ENCODE measurements at regions not wholly inside any gene's neighbourhood (a gene's known extent, or its start where the extent isn't known, plus 50 kb on each side); places are given as distances from the start of the nearest gene placed in this dataset.

DNA sequence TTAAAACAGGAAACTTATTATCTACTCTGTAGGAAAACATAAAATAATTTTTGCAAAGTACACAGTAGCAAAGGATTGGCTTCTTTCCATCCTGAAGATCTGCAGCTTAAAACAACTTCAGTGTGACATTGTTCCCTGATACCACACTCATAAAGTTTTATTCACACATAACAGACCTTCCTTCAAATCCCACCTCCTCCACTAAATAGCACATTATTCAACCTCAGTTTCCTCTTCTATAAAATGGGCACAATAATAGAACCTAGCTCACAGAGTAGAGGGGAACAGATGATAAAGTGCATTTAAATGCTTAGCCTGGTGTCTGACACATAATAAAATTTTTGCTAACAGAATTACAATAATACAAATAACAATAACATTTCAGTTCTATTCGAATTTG, 250.4 kb upstream of the RBBP8 start:
- H3K79me2 ChIP-seq (ENCODE audit: low read depth), result no peaks in the 10 kb centered on the region
- no peak overlapping the region for H3K9ac ChIP-seq
- no peaks in the 10 kb centered on the region for H3K36me3 Mint-ChIP-seq
- H3F3A ChIP-seq (ENCODE audit: low read depth), result no peaks in the 10 kb centered on the region
- no peaks in the 10 kb centered on the region for H3K9me3 ChIP-seq (ENCODE audit: low read depth)
- H3K27ac ChIP-seq, result no peak overlapping the region
- H3K27ac Mint-ChIP-seq, result no peak overlapping the region
- no peak for DNase-seq (ENCODE audit: low spot score)
- no peaks in the 10 kb centered on the region for H3K4me1 Mint-ChIP-seq
- H3K27me3 ChIP-seq, result no peaks in the 10 kb centered on the region
- peaks cover 7% of the 10 kb centered on the region for H3K9me3 Mint-ChIP-seq
- no peak overlapping the region for H3K4me3 Mint-ChIP-seq
- no peak overlapping the region for H2AFZ ChIP-seq (replicated peaks)
- H4K20me1 ChIP-seq (ENCODE audit: low read depth), result no peaks in the 10 kb centered on the region
- no peaks in the 10 kb centered on the region for H3K36me3 ChIP-seq
- H3K4me2 ChIP-seq, result no peak overlapping the region
- H3K4me3 ChIP-seq, result no peak overlapping the region
- no peaks in the 10 kb centered on the region for H3K4me1 ChIP-seq
- peaks cover 4% of the 10 kb centered on the region for H3K27me3 Mint-ChIP-seq (ENCODE audit: insufficient read depth, low read depth)
- TF ChIP-seq EZH2phosphoT487 (IDR thresholded peaks at IDR 0.05) (no peak), EZH2 (IDR thresholded peaks at IDR 0.05) (no peak), CTCF (IDR thresholded peaks at IDR 0.05) (no peak)

DNA sequence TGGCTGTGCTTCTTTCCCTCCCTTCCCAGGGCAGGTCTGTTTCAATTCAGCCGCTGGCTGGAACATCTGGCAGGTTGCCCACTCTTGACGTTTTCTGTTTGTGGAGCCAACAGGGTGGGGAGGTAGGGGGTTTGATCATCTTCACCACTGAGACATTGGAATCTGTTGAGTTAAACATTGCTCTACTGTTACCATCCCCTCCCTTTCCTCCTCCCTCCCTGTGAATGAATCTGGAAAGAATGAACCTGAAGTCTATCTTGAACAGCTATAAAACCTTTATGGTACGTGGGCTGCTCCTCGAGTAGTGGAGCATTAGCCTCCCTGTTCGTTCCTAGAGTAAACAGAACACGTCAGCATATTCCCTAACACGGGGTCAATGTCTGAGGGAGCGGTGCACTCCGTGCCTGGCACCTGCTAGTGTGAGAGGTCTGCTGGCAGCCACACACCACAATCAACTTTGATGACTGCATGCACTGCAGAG, 249.9 kb upstream of the RBBP8 start:
- H4K20me1 ChIP-seq (ENCODE audit: low read depth), result no peaks in the 10 kb centered on the region
- TF ChIP-seq EZH2phosphoT487 (IDR thresholded peaks at IDR 0.05) (no peak), EZH2 (IDR thresholded peaks at IDR 0.05) (no peak), CTCF (IDR thresholded peaks at IDR 0.05) (no peak)
- H3K4me1 ChIP-seq, result no peaks in the 10 kb centered on the region
- H2AFZ ChIP-seq (replicated peaks), result no peak overlapping the region
- H3K27ac Mint-ChIP-seq, result no peak overlapping the region
- H3K36me3 Mint-ChIP-seq, result no peaks in the 10 kb centered on the region
- no peak overlapping the region for H3K27ac ChIP-seq
- H3K27me3 Mint-ChIP-seq (ENCODE audit: insufficient read depth, low read depth), result peaks cover 4% of the 10 kb centered on the region
- H3K4me1 Mint-ChIP-seq, result no peaks in the 10 kb centered on the region
- no peak overlapping the region for H3K4me2 ChIP-seq
- H3F3A ChIP-seq (ENCODE audit: low read depth), result no peaks in the 10 kb centered on the region
- no peaks in the 10 kb centered on the region for H3K79me2 ChIP-seq (ENCODE audit: low read depth)
- no peaks in the 10 kb centered on the region for H3K27me3 ChIP-seq
- no peaks in the 10 kb centered on the region for H3K36me3 ChIP-seq
- H3K4me3 Mint-ChIP-seq, result no peak overlapping the region
- H3K9me3 Mint-ChIP-seq, result peaks cover 7% of the 10 kb centered on the region
- H3K9me3 ChIP-seq (ENCODE audit: low read depth), result no peaks in the 10 kb centered on the region
- H3K9ac ChIP-seq, result no peak overlapping the region
- no peak overlapping the region for H3K4me3 ChIP-seq
- DNase-seq (ENCODE audit: low spot score), result no peak

DNA sequence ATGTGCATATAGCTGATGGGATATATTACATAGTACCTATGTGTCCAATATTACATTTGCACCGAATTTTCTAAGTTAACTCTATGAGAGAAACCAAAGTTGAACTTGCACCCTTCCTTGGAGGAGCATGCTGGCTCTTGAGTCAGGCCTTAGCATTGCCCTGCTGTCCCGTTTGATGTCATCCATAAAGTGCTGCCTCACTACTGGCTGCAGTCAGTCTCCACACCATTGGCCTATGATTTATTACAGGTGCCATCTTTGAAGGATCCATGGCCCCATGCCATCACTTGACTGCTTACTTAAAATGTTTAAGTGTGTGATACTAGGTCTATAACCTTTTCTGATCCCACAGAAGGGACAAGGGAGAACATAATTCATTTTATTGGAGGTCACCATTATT, 249.3 kb upstream of the RBBP8 start:
- no peak overlapping the region for H3K27ac ChIP-seq
- Mint-ChIP-seq H3K4me3 (no peak overlapping the region), H3K27ac (no peak overlapping the region), H3K4me1 (no peaks in the 10 kb centered on the region), H3K27me3 (ENCODE audit: insufficient read depth, low read depth) (peaks cover 4% of the 10 kb centered on the region), H3K9me3 (peaks cover 7% of the 10 kb centered on the region), H3K36me3 (no peaks in the 10 kb centered on the region)
- H3K27me3 ChIP-seq, result no peaks in the 10 kb centered on the region
- no peak for DNase-seq (ENCODE audit: low spot score)
- no peak overlapping the region for H3K4me3 ChIP-seq
- no peaks in the 10 kb centered on the region for H3K79me2 ChIP-seq (ENCODE audit: low read depth)
- TF ChIP-seq EZH2 (IDR thresholded peaks at IDR 0.05), result no peak
- TF ChIP-seq CTCF (IDR thresholded peaks at IDR 0.05), result no peak
- TF ChIP-seq EZH2phosphoT487 (IDR thresholded peaks at IDR 0.05), result no peak
- no peaks in the 10 kb centered on the region for H3F3A ChIP-seq (ENCODE audit: low read depth)
- H3K36me3 ChIP-seq, result no peaks in the 10 kb centered on the region
- no peaks in the 10 kb centered on the region for H3K9me3 ChIP-seq (ENCODE audit: low read depth)
- no peak overlapping the region for H3K4me2 ChIP-seq
- H4K20me1 ChIP-seq (ENCODE audit: low read depth), result no peaks in the 10 kb centered on the region
- H3K9ac ChIP-seq, result no peak overlapping the region
- H3K4me1 ChIP-seq, result no peaks in the 10 kb centered on the region
- no peak overlapping the region for H2AFZ ChIP-seq (replicated peaks)
